ENCODE measurements at regions not wholly inside any gene's neighbourhood (a gene's known extent, or its start where the extent isn't known, plus 50 kb on each side); places are given as distances from the start of the nearest gene placed in this dataset.

GRCh38 chr17:77779711-77780539, 178.6 kb upstream of the TNRC6C start:
- no peak for DNase-seq

- DNase-seq: no peak
These were observed 177.0 kb upstream of the TNRC6C start for GRCh38 chr17:77781536-77781935.

GRCh38 chr17:77782201-77782600, 176.3 kb upstream of the TNRC6C start:
- DNase-seq: no peak

GRCh38 chr17:77782611-77783010, 175.9 kb upstream of the TNRC6C start:
- DNase-seq: no peak

GRCh38 chr17:77783991-77784820, 174.3 kb upstream of the TNRC6C start:
- DNase-seq: no peak

- no peak for DNase-seq
These were observed 173.1 kb upstream of the TNRC6C start for GRCh38 chr17:77785312-77785905.

- no peak for DNase-seq
These were observed 172.4 kb upstream of the TNRC6C start for GRCh38 chr17:77786090-77786489.

GRCh38 chr17:77786740-77787505, 171.6 kb upstream of the TNRC6C start:
- DNase-seq: no peak

GRCh38 chr17:77790143-77790829, 168.2 kb upstream of the TNRC6C start:
- no peak for DNase-seq

GRCh38 chr17:77792626-77793025, 165.9 kb upstream of the TNRC6C start:
- no peak for DNase-seq

- no peak for DNase-seq
These were observed 165.1 kb upstream of the TNRC6C start for GRCh38 chr17:77793146-77793970.

- DNase-seq: no peak
These were observed 164.6 kb upstream of the TNRC6C start for GRCh38 chr17:77793971-77794235.

GRCh38 chr17:77794846-77795245, 163.7 kb upstream of the TNRC6C start:
- DNase-seq: no peak

- no peak for DNase-seq
These were observed 162.8 kb upstream of the TNRC6C start for GRCh38 chr17:77795685-77796084.

GRCh38 chr17:77796176-77796860, 162.2 kb upstream of the TNRC6C start:
- DNase-seq: no peak

- no peak for DNase-seq
These were observed 160.5 kb upstream of the TNRC6C start for GRCh38 chr17:77798031-77798430.

- DNase-seq: no peak
These were observed 160.0 kb upstream of the TNRC6C start for GRCh38 chr17:77798481-77798880.

- no peak for DNase-seq
These were observed 157.7 kb upstream of the TNRC6C start for GRCh38 chr17:77800816-77801215.

GRCh38 chr17:77801545-77802332, 156.8 kb upstream of the TNRC6C start:
- DNase-seq: no peak

GRCh38 chr17:77802333-77802615, 156.2 kb upstream of the TNRC6C start:
- DNase-seq: no peak

Measured in occipital lobe (tissue), 1 donor.